ENCODE measurements at regions not wholly inside any gene's neighbourhood (a gene's known extent, or its start where the extent isn't known, plus 50 kb on each side); places are given as distances from the start of the nearest gene placed in this dataset.
"Not testable (repeated sequence)": the region's sequence is repeated elsewhere in the genome, so short reads cannot be mapped to it uniquely, and the experiment has no call there.

- DNase-seq (ENCODE audit: low read depth), result not testable (repeated sequence)
These were observed 256.0 kb upstream of the ATXN7L3B start for GRCh38 chr12:74281401-74282180.

- no peak for DNase-seq (ENCODE audit: low read depth)
These were observed 254.0 kb upstream of the ATXN7L3B start for GRCh38 chr12:74283646-74284045.

- DNase-seq (ENCODE audit: low read depth), result no peak
These were observed 251.9 kb upstream of the ATXN7L3B start for GRCh38 chr12:74285773-74286172.

- DNase-seq (ENCODE audit: low read depth), result no peak
These were observed 251.4 kb upstream of the ATXN7L3B start for GRCh38 chr12:74286254-74286653.

- peak; percentile 64 for DNase-seq (ENCODE audit: low read depth)
These were observed 245.1 kb upstream of the ATXN7L3B start for GRCh38 chr12:74292351-74293194.

GRCh38 chr12:74293689-74294131 lies 243.9 kb upstream of the ATXN7L3B start:
- no peak for DNase-seq (ENCODE audit: low read depth)

GRCh38 chr12:74317078-74317601 lies 220.5 kb upstream of the ATXN7L3B start:
- DNase-seq (ENCODE audit: low read depth), result no peak

GRCh38 chr12:74317741-74318140 lies 219.9 kb upstream of the ATXN7L3B start:
- no peak for DNase-seq (ENCODE audit: low read depth)

- DNase-seq (ENCODE audit: low read depth), result no peak
These were observed 217.7 kb upstream of the ATXN7L3B start for GRCh38 chr12:74319886-74320285.

- no peak for DNase-seq (ENCODE audit: low read depth)
These were observed 216.3 kb upstream of the ATXN7L3B start for GRCh38 chr12:74321381-74321780.

GRCh38 chr12:74322792-74323191 lies 214.8 kb upstream of the ATXN7L3B start:
- no peak for DNase-seq (ENCODE audit: low read depth)

GRCh38 chr12:74328623-74329022 lies 209.0 kb upstream of the ATXN7L3B start:
- DNase-seq (ENCODE audit: low read depth), result no peak

GRCh38 chr12:74334780-74335179 lies 202.9 kb upstream of the ATXN7L3B start:
- no peak for DNase-seq (ENCODE audit: low read depth)

- peak; percentile 45 for DNase-seq (ENCODE audit: low read depth)
These were observed 199.7 kb upstream of the ATXN7L3B start for GRCh38 chr12:74337951-74338350.

GRCh38 chr12:74339211-74339610 lies 198.4 kb upstream of the ATXN7L3B start:
- DNase-seq (ENCODE audit: low read depth), result no peak

- DNase-seq (ENCODE audit: low read depth), result no peak
These were observed 187.7 kb upstream of the ATXN7L3B start for GRCh38 chr12:74349925-74350324.

GRCh38 chr12:74365178-74365964 lies 172.3 kb upstream of the ATXN7L3B start:
- peak; percentile 41 for DNase-seq (ENCODE audit: low read depth)

GRCh38 chr12:74370608-74371216 lies 166.9 kb upstream of the ATXN7L3B start:
- DNase-seq (ENCODE audit: low read depth), result no peak

- DNase-seq (ENCODE audit: low read depth), result no peak
These were observed 158.5 kb upstream of the ATXN7L3B start for GRCh38 chr12:74379114-74379513.

GRCh38 chr12:74381958-74382357 lies 155.7 kb upstream of the ATXN7L3B start:
- no peak for DNase-seq (ENCODE audit: low read depth)

- DNase-seq (ENCODE audit: low read depth), result no peak
These were observed 154.7 kb upstream of the ATXN7L3B start for GRCh38 chr12:74382983-74383382.

GRCh38 chr12:74391283-74391682 lies 146.4 kb upstream of the ATXN7L3B start:
- DNase-seq (ENCODE audit: low read depth), result no peak
